Fibroblast of the aortic adventitia (primary cell): ENCODE measurements at regions not wholly inside any gene's neighbourhood (a gene's known extent, or its start where the extent isn't known, plus 50 kb on each side); places are given as distances from the start of the nearest gene placed in this dataset.

ENCODE experiments used
- DNase-seq: peaks from one replicate; pipeline ENCODE4 v3.0.0-alpha.2; 2010; ENCODE audit warnings: low read depth
- H3K4me3 ChIP-seq: 2 replicates; pipeline ENCODE4 v1.5.1; 2011; ENCODE audit warnings: low read depth, mild to moderate bottlenecking, control low read depth, low read length, moderate library complexity
- CTCF ChIP-seq: IDR thresholded peaks from 2 replicates; pipeline ENCODE4 v1.5.1; 2011; ENCODE audit warnings: mild to moderate bottlenecking, low read length, control low read depth, inconsistent platforms; ENCODE audit not compliant: insufficient read depth

DNA sequence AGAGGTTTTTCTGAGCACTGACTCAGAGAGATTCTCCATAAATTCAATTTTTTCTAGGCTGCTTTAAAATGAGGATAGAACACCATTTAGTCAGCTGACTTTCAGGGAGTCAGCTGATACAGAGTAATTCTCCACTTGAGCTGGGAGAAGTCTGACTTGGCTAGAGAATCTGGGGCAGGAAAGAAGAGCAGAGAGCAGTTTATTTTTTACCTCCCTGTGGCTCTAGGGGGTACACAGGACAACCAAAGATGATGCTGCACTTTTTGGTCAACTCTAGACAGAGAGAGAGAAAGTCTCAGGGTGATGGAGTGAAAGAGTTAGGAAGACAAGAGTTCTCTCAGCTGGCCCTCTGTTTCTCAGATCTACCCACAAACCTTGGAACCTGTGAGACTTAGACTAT, 67.3 kb upstream of the EED start:
- no peak overlapping the region for H3K4me3 ChIP-seq
- no peak for DNase-seq
- TF ChIP-seq CTCF: no peak

DNA sequence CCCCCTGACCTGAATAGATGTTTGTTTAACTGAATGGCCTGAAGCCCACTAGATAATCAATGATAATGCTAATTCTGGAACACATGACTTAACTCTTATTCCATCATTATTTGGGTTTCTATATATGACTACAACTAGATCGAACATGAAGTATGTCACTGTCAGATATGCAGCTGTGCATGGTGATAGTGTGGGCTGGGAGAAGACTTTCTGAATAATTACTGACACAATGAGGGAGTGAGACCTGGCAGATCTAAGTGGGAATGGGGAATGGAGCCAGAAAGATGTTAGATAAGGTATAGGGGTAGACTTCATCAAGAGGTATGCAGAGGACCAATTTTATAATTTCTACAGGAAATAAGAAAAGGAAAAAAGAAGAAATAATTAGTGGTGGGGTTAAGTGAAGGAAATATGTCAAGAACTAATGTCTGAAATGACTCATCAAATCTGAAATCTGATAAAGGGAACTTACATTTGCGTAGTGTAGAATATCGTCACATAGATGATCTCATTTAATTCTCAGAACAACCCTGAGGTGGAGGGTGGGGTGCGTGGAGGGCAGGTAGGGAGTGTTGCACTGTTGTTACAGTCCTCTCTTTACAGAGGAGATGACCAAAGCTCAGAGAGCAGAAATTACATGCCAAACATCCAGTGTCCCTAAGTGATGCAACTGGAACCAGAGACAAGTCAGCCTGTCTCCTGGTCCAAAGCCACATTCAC, 68.2 kb upstream of the EED start:
- H3K4me3 ChIP-seq: no peak overlapping the region
- DNase-seq: peak; percentile 68
- no peak for TF ChIP-seq CTCF

- DNase-seq: no peak
- H3K4me3 ChIP-seq: no peak overlapping the region
- TF ChIP-seq CTCF: no peak
Measured at GRCh38 chr11:86175626-86176025, 68.9 kb upstream of the EED start.

DNA sequence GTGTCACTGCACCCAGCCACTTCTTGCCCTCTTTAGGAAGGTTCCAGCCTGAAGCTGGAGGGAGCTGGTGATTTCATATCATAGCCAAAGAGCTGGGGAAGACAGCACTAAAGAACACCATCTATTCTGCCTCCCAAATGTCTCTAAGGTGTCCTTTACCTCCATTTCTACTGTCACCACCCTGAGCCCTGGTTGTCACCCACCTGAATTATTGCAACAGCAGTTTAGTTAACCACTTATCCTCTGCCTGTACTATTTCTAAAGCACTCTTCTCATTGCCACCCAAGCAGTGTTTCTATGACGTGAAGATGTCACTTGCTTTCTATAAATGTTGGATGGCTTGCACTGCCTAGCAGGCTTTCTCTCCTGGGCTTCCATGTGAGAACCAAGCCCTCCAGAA, 69.4 kb upstream of the EED start:
- H3K4me3 ChIP-seq: no peak overlapping the region
- no peak for TF ChIP-seq CTCF
- DNase-seq: no peak

GRCh38 chr11:86174101-86175046, 70.2 kb upstream of the EED start:
- peak; percentile 100 for DNase-seq
- H3K4me3 ChIP-seq: no peak overlapping the region
- no peak for TF ChIP-seq CTCF

DNA sequence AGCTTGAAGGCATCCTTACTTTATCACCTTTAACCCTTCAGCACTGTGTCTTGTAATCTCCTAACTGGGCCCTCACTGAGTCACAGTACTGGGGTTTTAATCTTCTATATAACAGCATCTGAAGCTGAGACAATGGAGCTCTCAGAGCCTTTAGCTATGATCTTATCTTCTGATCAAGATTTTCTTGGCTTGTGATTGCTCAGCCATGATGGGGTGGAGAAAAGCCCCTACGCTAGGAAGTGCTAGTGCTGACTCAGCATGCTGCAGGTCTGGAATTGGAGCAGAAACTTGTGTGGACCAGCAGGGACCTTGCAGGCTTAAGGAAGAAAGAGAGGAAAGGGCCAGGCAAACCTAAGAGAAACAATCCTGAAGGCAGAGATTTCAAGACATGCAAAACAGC, 71.7 kb upstream of the EED start:
- no peak for TF ChIP-seq CTCF
- no peak overlapping the region for H3K4me3 ChIP-seq
- DNase-seq: peak; percentile 90
